SH-SY5Y (cell line): ENCODE measurements at regions not wholly inside any gene's neighbourhood (a gene's known extent, or its start where the extent isn't known, plus 50 kb on each side); places are given as distances from the start of the nearest gene placed in this dataset.

Experiments
- GATA2 ChIP-seq: IDR thresholded peaks from 2 replicates; pipeline ENCODE4 v1.6.1; 2011; ENCODE audit warnings: mild to moderate bottlenecking, low read depth, low read length
- GATA3 ChIP-seq: IDR thresholded peaks from 2 replicates; pipeline ENCODE4 v1.6.1; 2011; ENCODE audit warnings: low read depth, mild to moderate bottlenecking, low read length, moderate library complexity

DNA sequence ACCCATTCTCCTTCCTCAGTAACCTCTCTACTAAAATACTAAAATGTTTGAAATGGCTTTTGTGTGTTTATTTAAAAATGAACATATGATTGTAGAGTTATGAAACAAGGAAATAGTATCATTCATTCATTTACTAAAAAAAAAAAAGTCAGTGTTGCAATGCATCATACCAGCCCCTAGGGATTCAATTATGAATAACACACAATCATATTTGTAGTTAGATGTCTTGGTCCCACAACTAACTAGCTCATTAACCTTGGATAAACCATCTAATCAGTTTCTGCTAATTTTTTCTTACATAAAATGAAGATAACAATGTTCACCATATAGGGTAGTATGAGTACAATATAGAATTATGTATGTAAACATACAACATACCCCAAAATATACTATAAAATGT lies 183.2 kb downstream of the GRIN2B start:
- TF ChIP-seq GATA2: no peak
- no peak for TF ChIP-seq GATA3
